HTR-8/SVneo (cell line): ENCODE measurements at regions not wholly inside any gene's neighbourhood (a gene's known extent, or its start where the extent isn't known, plus 50 kb on each side); places are given as distances from the start of the nearest gene placed in this dataset.

Experiments
- DNase-seq: peaks from one replicate; pipeline ENCODE4 v3.0.0; 2011; ENCODE audit warnings: low spot score, mixed read lengths; ENCODE audit not compliant: insufficient read length
- FAIRE-seq: peaks from 2 replicates; lab custom pipeline; 2011; peaks lifted over from hg19 to GRCh38; lab: Jason Lieb, UNC

DNA sequence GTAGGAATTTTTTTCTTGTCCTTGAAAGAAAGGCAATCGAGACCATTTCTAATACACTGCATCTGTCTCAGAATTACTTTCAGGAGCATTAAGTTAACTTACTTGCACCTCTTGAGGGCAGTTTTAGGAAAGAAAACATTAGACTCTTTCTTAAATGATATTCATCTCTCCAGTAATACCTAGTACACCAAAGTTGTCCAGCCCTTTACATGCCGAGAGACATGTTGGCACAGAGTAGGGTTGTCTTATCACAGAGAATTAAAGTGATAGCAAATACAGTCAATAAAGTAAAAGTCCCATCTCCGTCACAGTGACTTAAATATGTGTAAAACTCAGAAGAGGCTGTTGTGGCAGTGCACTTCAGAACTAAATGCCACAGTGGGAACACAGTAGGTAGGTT is 154.3 kb upstream of the KCNN2 start:
- DNase-seq = no peak

DNA sequence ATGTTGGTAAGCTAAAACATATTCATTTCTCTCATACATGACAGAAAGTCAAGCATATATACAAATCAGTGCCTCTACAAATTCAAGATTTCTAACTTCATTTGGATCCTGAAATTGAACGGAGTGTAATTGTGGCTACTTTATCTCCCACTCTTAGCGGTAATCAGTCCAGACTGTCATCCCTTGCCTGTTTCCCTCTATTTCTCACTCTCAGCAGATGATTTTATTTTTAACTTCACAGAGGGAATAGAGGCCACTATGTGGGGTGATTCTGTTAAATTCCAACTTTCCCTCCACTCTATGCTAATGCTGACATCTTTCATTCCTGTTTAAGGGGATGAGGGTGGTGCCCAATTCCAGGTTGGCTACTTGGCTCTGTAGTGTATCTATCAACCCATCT is 153.8 kb upstream of the KCNN2 start:
- no peak for FAIRE-seq
- no peak for DNase-seq

More for the DNA sequence above, 154.3 kb upstream of the KCNN2 start:
- FAIRE-seq = no peak

DNA sequence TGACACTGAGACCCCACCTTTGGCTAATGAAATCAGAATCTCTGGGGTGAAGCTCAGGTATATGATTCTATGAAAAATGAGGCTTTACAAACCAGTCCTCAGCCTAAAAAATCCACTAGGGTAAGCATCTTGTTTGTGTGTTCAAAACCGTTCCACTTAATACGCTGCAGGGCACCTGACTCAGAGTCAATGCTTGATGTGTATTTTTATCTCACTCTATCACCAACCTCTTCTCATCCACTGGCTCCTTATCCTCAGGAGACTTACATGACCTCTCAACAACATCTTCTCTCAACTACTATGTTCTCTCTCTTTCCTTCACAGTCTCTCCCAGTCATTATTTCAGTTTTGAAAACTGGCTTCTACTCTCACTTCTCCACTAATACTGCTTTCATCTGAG is 153.3 kb upstream of the KCNN2 start:
- DNase-seq = no peak
- no peak for FAIRE-seq

DNA sequence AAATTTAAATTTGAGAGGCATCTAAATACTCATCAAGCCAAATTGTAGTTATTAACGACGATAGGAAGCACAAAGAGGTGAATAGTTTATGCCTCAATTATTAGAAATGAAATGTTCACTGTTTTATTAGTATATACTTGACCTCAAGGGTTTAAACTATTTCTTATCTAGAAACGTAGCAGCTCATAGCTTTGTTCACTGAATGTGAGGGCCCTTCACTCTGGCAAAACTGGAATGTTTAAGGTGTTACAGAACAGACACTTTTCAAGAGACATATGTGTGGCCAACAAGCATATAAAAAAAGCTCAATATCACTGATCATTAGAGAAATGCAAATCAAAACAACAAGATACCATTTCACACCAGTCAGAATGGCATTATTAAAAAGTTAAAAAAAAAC is 151.2 kb upstream of the KCNN2 start:
- FAIRE-seq (no peak), DNase-seq (no peak)

DNA sequence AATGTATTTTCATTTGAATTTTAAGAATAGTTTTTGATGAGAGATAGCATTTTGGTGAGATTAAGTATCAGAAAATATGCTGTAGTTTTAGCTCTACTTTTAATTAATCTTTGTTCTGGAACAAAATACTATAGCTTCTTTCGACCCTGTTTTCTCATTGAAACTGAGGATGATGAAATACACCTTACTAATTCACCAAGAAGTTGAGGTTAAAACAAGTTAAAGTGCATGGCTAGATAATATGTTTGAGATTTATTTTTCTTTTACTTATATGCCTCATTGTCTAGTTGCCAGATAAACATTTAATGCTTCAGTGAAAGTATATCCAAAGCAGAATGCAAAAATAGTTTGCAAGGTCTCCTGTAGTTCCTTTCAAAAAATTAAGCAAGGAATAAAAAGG is 140.1 kb upstream of the KCNN2 start:
- no peak for DNase-seq

DNA sequence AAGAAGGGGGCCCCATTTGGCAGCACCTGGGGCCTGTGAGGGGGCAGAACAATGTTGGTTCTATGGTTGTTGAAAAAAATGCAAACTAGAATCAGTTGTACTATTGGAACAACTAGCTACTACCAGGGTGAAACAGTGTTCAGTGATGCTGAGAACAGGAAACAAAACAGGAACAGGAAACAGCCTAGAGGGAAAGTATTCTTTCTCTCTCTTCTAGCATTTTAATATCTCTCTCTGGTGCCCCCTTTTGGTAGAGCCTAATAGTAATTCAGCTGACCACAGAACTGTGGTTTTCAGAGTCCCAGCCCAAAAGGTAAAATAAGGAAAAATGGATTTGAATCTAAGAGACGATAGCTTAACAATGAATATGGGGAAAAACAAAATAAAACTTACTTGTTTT is 138.0 kb upstream of the KCNN2 start:
- FAIRE-seq = no peak

More for the DNA sequence above, 140.1 kb upstream of the KCNN2 start:
- no peak for FAIRE-seq

DNA sequence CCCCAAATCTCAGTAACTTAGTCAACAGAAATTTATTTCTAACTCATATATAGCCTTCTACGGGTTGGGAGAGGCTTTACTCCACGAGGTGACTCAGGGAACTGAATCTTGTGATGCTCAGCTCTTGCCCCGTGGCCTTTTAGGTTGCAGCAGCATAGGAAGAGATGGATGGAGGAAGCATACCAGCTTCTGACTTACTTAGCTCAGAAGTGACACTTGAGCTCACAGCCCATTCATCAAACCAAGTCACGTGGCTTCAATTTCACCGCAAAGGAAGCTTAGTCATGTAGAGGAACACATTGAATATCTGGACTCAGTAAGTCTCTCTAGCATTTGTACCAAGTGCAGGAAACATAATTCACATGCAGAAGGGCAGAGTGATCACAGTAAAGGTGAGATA is 124.1 kb upstream of the KCNN2 start:
- FAIRE-seq (no peak), DNase-seq (peak; percentile 10)

More for the DNA sequence above, 138.0 kb upstream of the KCNN2 start:
- DNase-seq = no peak

DNA sequence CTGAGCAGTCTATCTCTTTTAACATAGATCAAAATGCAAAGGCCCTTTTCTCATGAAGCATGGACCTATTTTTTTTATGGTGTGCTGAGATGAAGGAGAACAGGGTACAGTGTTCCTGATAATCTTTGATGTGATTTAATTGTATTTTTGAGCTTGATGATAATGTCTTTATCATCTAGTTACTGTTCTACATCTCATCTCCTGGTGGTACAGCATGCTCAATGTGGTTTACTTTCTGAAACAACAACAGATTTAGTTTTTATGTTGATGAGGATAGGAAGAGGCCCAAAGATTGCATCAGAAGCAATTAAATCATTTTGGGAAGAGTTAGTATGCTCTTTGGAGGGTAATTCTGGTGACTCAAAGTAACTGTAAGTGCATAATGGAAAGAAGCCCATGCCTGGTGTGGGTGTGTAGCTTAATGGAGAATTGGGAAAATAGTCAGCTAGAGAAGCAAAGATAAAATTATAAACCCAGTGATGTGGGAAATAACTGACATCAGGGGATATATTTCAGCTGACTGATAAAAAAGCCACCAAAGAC is 123.0 kb upstream of the KCNN2 start:
- DNase-seq = no peak
- FAIRE-seq = no peak

DNA sequence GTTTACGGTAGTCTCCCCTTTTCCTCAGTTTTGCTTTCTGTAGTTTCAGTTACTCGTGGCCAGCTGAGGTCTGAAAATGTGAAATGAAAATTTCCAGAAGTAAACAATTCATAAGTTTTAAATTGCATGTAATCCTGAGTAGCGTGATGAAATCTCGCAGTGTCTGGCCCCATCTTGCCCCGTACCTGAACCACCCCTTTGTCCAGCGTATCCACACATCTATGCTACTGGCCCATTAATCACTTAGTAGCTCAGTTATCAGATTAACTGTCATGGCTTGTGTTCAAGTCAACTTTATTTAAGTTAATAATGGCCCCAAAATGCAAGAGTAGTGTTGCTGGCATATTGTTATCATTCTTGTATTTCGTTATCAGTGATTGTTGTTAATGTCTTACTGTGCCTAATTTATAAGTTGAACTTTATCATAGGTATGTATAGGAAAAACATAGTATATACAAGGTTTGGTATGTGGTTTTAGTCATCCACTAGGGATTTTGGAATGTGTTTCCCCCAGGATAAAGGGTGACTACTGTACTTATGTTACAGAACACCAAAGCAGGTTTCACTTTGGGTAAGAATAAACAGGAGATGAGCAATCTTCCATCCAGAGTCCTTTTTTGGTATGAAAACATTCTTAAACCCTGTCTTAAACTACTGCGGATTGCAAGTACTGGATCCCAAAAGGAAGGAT is 118.4 kb upstream of the KCNN2 start:
- FAIRE-seq = no peak
- DNase-seq = peak; percentile 12

DNA sequence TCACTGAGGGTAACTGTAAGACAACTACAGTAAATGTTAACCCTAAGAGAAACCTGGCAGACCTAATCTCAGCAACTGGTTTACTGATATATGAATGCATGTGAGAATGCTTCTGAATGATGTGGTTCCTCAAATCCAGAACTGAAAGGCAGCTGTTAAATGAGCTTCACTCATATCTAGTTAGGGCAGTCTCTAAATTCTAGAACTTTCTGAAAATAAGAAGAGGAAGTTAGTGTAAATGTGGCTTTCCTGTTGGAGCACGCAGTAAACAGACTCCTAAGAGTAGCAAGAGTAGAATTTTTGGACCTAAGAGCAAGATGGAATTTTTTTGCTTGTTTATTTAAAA is 117.9 kb upstream of the KCNN2 start:
- DNase-seq (no peak), FAIRE-seq (no peak)

DNA sequence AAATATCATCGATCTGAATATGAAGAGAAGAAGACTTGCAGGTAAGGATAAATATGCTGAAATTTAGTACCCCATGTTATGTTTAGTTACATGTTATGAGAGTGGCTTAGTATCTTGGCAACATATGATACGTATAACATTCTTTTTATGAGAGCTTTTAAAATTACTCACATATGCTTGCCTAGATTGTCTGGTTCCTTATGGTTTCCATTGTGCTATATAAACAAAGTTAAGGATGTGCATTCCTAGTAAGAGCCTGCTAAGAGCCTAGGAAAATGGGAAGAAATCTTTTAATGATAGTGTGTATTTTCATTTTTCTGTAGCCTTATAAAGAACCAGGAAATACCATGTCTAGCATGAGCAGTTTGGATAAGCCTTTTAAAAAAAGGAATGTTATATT is 112.0 kb upstream of the KCNN2 start:
- no peak for DNase-seq
- FAIRE-seq = no peak

DNA sequence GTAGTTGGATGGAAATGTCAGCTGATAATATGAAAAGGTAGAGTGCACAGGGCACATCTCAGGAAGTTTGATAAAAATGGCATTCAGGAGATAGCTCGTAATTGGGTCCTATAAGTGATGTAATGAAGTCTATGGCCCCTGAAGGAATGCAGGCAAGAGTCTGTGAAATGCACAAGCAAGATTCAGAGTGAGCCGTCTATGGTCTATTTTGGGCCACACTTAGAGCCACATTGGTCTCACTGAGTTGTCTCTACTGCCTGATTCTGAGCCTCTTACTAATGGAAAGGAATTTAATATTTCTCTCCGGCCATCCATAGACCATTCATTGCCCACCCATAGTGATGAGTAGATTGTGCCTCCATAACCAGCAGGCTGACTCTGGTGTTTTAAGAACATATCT is 111.3 kb upstream of the KCNN2 start:
- FAIRE-seq (no peak), DNase-seq (no peak)

DNA sequence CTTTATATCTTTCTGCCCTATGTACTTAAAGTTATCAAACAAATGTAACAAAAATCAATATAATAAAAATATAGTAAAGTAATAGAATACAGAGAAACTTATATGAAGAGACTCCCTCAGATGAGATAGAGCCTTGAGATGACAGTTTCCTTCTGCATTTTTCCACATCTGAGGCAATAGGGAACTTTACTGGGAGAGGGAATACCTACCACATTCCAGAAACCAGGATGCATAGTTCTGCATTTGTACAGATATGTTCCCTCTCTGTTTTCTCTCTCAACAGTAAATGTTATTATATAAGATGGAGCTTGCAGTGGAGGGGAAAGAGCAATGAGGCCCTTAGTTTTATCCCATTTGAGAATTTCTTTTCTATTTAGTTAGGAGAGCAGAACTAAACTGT is 109.6 kb upstream of the KCNN2 start:
- DNase-seq (no peak), FAIRE-seq (no peak)

DNA sequence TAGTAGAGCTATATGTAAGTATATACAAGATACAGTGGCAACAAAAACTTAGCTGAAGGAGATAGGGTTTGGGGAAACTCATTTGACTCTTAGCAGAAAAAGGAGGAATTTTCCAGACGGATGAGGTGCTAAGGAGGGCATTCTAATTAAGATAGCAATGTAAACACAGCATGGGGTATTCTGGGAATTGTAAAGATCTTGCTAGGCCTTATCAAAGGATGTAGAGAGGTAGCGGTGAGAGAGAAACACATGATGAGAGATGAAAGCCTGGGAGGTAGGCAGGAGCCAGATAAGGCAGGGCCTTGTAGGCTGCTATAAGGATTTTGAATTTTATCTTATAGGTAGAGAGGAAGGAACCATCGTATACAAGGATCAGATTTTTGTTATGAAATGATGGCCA is 106.6 kb upstream of the KCNN2 start:
- FAIRE-seq = no peak
- DNase-seq = no peak

DNA sequence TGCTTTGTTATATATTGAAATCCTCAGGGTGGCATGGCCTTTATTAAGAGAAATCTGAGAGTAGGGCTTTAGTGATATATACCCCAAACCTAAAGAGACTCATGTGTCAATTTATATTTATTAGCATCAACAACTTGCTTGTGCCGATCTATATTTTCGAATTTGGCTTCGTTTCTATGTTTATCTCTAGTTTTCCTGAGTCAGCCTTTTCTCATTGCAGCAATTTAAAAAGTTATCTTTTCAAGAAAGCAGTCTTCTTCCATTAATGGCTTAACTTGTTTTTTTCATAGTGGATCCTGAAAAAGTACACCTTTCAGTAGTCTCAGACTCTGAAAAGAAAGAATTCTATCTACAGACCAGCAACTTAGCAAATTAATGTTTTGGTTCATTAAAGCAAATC is 99.9 kb upstream of the KCNN2 start:
- DNase-seq = no peak
- no peak for FAIRE-seq

DNA sequence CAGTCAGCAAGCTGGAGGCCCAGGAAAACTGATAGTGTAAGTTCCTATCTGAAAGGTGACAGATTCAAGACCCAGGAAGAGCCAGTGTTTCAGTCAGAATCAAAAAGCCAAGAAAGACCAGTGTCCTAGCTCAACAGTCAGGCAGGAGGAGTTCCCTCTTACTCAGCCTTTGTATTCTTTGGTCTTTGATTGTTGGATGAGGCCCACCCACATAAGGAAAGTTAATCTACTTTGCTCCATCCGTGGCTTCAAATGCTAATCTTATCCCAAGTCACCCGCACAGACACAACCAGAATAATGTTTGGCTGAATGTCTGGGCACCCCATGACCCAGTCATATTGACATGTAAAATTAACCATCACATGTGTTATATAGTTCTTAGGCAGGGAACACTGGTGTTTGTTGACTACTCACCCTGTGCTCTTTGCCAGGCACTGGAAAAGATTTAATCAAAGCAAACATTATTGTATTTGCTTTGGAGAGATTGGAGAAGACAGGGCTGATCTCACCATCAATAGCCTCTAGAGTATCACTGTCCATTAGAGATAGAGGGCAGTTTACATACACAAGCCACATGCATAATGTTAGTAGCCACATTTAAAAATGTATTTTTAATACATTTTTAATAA is 96.3 kb upstream of the KCNN2 start:
- no peak for FAIRE-seq
- no peak for DNase-seq

DNA sequence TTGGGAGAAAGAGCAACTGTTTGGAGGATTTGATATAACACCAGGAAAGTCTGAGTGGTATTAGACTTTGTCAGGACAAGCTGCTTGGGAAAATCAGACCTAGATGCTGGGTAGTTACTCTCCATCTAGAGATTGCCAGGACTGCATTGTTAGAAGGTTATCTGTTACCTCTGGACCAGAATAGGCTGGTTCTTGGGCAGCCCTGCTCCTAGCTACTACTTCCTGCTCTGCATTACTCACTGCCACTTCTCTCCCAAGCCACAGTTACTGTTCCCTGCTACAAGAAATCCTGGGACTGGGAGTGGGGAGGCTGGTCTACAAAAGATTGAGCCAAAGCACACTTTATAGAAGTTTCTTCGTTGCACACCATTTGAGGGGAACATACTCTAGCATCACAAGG is 95.5 kb upstream of the KCNN2 start:
- DNase-seq (no peak), FAIRE-seq (no peak)

DNA sequence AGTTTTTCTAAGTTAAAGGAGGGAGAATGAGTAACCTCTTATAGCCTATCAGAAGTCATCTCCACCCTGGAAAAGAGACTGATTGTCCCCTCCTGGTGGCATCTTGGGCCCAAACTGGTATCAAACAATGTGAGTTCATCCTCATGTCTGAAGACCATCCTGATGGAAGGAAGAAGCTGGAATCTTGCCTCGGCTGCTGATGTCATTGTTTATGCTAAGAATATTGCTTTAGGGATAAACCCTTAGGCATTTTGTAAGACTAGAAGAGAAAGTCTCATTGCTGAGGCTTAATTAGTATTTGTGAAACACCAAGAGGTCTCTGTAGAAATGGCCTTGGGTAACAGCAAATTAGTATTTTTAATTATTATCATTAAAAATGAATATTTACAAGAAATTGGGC is 65.7 kb upstream of the KCNN2 start:
- DNase-seq (no peak), FAIRE-seq (no peak)

DNA sequence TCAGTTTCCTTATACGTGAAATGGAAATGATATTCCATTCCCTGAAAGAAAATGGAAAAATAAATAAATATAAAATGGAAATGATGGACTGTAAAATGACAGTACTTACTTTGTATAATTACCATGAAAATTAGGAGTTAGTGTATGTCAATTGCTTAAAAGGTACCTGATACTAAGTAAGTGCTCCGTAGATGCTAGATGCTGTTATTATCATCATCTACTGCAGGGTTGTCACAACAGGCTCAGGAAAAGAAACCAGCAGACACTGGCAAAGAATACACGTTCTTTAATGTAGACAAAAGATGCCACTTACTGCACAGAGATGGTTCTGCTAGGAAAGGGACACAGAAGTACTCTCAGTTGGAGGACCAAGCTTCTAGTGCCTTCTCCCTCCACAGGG is 64.0 kb upstream of the KCNN2 start:
- FAIRE-seq (no peak), DNase-seq (no peak)

DNA sequence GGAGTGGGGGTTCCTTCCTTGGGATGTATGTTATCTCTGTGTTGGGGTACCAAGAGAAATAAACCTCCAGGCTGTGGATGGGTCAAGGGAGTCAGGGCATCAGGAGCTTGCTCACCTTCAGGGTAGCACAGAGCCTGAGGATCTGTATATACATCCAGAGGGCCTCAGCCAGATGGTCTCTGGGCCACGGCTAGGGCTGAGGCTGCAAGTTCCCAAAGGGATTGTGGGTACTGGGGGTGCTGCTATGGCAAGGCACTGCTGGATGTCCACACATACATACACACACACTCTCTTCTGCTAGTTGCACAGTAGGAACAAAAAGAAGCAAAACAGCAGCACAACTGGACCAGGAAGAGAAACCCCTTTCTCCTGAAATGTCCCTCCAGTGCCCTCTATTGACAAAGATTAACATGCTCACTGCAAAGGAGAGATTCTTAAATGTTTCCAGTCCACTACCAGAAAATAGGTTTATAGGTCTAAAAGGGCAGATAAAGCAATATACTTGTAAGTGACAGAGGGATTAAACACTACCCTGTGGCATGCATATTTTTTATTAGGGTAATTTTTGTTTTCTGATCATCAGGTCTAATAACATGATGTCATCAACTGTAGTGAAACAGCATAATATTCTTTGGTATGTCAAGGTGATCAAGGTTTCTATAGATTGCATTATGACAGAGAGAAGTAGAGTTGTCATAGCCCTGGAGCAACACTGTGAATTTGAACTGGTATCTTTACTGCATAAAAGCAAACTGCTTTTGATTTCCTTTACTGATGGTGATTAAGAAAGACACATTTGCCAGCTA is 56.3 kb upstream of the KCNN2 start:
- DNase-seq (no peak), FAIRE-seq (no peak)

DNA sequence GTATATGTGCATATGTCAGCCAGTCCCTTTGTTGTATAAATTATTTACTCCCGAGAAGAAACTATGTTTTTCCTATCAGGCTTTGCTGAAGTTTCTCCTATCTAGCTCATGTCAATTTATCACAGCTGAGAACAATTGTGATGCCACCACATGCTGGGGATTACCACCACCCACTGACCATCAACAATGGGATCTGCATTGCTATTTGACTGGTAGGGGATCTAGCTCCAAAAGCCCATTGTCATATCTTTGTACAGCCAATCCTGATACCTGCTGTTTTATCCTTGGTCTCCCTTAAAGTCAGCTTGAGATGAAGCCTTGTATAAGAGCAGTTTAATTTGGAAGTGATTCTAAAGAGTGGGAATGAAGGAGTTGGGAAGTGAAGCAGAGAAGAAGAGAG is 53.9 kb upstream of the KCNN2 start:
- no peak for FAIRE-seq
- DNase-seq = no peak
